HG03108 (cell line): ENCODE measurements at regions not wholly inside any gene's neighbourhood (a gene's known extent, or its start where the extent isn't known, plus 50 kb on each side); places are given as distances from the start of the nearest gene placed in this dataset.

Experiments used
- ATAC-seq: cut with Tn5 transposase; IDR thresholded peaks from one replicate; pipeline ENCODE4 v1.9.1; 2021; ENCODE audit warnings: moderate library complexity; ENCODE audit not compliant: unreplicated experiment

- no peak for ATAC-seq
Observed at GRCh38 chr18:47492691-47493090, 241.2 kb upstream of the SKOR2 start.

- no peak for ATAC-seq
Observed at GRCh38 chr18:47490882-47491281, 239.4 kb upstream of the SKOR2 start.

GRCh38 chr18:47485221-47485797 lies 233.8 kb upstream of the SKOR2 start:
- ATAC-seq, result no peak

- no peak for ATAC-seq
Observed at GRCh38 chr18:47484068-47484467, 232.6 kb upstream of the SKOR2 start.

GRCh38 chr18:47480166-47480565 lies 228.7 kb upstream of the SKOR2 start:
- ATAC-seq, result no peak

GRCh38 chr18:47471784-47472183 lies 220.3 kb upstream of the SKOR2 start:
- no peak for ATAC-seq

GRCh38 chr18:47470941-47471340 lies 219.5 kb upstream of the SKOR2 start:
- no peak for ATAC-seq

- no peak for ATAC-seq
Observed at GRCh38 chr18:47469576-47469975, 218.1 kb upstream of the SKOR2 start.

- ATAC-seq, result no peak
Observed at GRCh38 chr18:47461977-47462376, 210.5 kb upstream of the SKOR2 start.

- ATAC-seq, result no peak
Observed at GRCh38 chr18:47461406-47461948, 210.0 kb upstream of the SKOR2 start.

- no peak for ATAC-seq
Observed at GRCh38 chr18:47458483-47458882, 207.0 kb upstream of the SKOR2 start.

GRCh38 chr18:47457614-47458013 lies 206.2 kb upstream of the SKOR2 start:
- no peak for ATAC-seq

GRCh38 chr18:47453038-47453437 lies 201.6 kb upstream of the SKOR2 start:
- ATAC-seq, result no peak

- ATAC-seq, result no peak
Observed at GRCh38 chr18:47448956-47449355, 197.5 kb upstream of the SKOR2 start.

GRCh38 chr18:47441914-47442313 lies 190.5 kb upstream of the SKOR2 start:
- no peak for ATAC-seq

- ATAC-seq, result no peak
Observed at GRCh38 chr18:47438001-47438400, 186.5 kb upstream of the SKOR2 start.

GRCh38 chr18:47436871-47437270 lies 185.4 kb upstream of the SKOR2 start:
- ATAC-seq, result no peak

GRCh38 chr18:47434214-47434746 lies 182.8 kb upstream of the SKOR2 start:
- no peak for ATAC-seq

- ATAC-seq, result no peak
Observed at GRCh38 chr18:47427923-47428637, 176.6 kb upstream of the SKOR2 start.

- ATAC-seq, result no peak
Observed at GRCh38 chr18:47427072-47427471, 175.6 kb upstream of the SKOR2 start.

GRCh38 chr18:47425365-47425764 lies 173.9 kb upstream of the SKOR2 start:
- no peak for ATAC-seq

GRCh38 chr18:47422524-47422923 lies 171.1 kb upstream of the SKOR2 start:
- no peak for ATAC-seq
